Posterior vena cava (tissue), 2 donors: ENCODE measurements at regions not wholly inside any gene's neighbourhood (a gene's known extent, or its start where the extent isn't known, plus 50 kb on each side); places are given as distances from the start of the nearest gene placed in this dataset.
"Not testable (repeated sequence)": the region's sequence is repeated elsewhere in the genome, so short reads cannot be mapped to it uniquely, and the experiment has no call there.

Source experiments
- DNase-seq: peaks from one replicate; pipeline ENCODE4 v3.0.0-alpha.2; 2020; ENCODE audit warnings: low spot score
- intact Hi-C, 2 donors: fragments of 100-400 bp; cut with DNase I; formaldehyde crosslinking; loops; one replicate each; pipeline versions ENCODE4 v1.14.1 to v1.14.2; 2022 to 2023
- donor health status: DM: yes; HTN: yes; CAD: no.
- donor health status: DM: yes; HTN: yes; CAD: no.

GRCh38 chr2:16225071-16225470 is 284.7 kb downstream of the MYCN start:
- intact Hi-C loops, result no loop called here
- no peak for DNase-seq

- intact Hi-C loops, result no loop called here
Measured at GRCh38 chr2:16224298-16225045, 284.1 kb downstream of the MYCN start.

DNA sequence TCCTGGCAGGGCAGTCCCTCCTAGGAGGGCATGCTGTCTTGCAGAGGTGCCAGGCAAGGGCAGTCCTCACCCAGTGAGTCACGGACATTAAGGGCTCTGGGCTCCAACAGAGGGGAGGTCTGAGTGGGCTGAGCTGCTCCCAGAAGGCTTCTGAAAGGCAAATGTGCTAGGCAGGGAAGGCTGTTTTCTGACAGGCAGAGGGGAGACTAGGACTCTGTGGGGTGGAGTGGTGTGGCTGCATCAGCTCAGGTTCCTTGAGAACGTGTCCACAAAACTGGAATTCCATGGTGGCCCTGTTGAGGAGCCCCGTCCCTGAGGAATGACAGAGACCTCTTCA is 283.5 kb downstream of the MYCN start:
- intact Hi-C loops, result no loop called here
- no peak for DNase-seq

More at GRCh38 chr2:16224298-16225045, 284.1 kb downstream of the MYCN start:
- no peak for DNase-seq

DNA sequence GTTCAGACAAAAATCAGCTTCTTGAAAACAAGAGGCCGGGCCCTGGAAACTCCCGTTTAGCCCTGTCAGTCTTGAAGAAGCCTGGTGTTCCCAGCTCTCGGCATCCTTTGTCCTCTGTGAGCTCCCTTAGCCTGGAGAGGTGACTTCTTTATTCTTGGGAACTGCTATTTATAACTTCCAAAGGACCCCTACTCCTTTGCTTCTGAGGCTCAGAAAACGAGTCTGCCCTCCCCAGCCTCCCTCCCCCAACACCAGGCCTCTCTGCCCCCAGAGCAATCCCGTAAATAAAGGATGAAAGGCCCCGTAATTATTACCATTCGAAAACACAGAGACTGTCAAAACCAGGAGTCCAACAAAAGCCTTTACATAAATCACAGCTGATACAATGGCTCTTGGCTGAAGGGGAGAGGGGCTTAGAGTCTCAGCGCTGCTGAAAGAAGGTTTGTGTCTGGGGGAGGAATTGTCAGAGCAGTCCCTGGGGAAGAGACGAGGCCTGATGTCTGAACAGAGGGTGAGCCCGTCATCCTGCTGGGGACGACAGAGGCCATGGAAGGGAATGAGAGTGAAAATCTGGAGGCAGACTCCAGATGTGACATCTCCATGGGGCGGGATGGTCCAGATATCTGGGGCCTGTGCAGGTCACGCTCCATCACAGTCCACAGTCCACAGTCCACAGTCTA is 283.0 kb downstream of the MYCN start:
- DNase-seq, result no peak
- intact Hi-C loops, result no loop called here

DNA sequence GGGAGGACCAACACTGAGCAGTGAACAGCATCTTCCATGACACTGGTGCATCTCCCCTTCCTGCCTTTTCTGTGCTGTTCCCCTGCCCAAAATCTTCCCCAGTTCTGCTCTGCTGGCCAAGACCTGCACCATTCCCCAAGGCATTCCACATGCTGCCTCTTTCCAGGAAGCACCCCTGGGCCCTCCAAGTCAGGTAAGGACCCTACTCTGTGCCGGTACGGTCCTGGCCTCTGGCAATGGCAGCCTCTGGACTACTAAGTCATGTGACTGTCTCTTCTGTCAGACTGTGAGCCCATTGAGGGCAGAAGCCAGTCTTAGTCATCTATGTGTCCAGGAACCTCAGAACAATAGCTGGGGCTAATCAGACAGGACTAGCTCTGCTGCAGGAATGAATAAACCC is 282.0 kb downstream of the MYCN start:
- intact Hi-C loops, result no loop called here
- DNase-seq, result no peak

DNA sequence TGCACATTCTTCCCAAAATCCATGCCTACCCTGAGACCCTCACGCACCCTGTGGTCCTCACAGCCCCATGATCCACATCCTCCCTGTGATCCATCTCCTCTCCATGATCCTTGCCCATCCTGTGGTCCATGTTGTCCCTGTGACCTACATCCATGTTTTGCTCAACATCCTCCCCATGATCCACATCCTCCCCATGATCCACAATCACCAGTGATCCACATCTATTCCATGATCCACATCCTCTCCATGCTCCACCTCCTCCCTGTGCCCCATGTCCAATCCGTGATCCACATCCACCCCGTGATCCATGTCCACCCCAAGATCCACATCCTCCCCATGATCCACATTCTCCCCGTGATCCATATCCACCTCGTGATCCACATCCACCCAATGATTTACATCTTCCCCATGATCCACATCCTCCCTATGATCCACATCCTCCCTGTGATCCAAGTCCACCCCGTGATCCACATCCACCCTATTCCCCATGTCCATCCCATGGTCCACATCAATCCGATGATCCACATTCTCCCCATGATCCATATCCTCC is 281.2 kb downstream of the MYCN start:
- no peak for DNase-seq
- intact Hi-C loops, result no loop called here

GRCh38 chr2:16219292-16219975 is 279.1 kb downstream of the MYCN start:
- no peak for DNase-seq
- intact Hi-C loops, result no loop called here

DNA sequence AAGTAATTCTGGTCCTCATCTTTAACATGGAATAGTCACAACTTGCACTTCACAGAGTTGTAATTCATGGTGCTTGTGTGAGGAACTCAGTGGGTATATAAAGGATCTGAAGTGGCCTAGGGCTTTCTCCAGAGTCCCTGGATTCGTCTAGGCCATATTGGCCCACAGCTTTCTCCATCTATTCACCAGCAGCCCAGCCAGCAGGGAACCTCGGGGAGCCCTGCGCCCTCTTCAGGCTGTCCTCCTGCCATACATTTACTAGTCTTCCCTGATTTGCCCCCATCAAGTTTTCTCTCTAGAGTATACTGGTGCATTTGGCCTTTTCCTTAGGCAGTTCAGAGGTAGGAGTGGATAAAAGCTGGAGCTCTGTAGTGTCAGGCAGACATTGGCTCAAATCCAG is 278.3 kb downstream of the MYCN start:
- intact Hi-C loops, result no loop called here
- no peak for DNase-seq

GRCh38 chr2:16218161-16218560 is 277.8 kb downstream of the MYCN start:
- no peak for DNase-seq
- intact Hi-C loops, result no loop called here

DNA sequence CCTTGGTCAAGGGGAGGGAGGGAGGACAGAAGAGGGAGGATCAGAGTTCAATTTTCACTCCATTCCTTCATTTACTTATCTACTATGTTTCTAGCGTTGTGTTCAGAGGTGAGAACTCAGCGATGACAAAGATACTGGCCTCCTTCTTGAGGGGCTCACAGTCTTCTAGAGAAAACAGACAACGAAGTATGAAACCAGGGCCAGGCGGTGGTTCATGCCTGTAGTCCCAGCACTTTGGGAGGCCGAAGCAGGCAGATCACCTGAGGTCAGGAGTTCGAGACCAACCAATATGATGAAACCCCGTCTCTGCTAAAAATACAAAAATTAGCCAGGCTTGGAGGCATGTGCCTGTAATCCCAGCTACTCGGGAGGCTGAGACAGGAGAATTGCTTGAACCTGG is 277.4 kb downstream of the MYCN start:
- intact Hi-C loops, DNase-seq: not testable (repeated sequence)

DNA sequence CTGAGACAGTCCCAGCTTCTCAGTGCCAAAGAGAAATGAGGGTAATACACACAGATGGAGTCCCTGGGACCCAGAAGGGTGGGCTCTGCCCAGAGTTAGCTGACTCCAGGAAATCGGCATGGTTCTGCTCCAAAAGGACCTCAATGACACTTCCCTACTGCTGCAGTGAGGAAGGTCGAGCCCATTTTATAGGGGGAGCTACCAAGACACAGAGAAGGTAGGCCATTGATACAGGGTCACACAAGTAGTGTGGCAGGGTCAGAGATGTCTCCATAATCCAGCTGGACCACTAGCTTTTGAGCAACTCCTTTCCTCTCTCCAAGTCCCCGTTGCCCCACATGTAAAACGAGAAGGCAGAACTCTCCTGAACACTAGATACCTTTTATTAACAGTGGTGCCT is 276.9 kb downstream of the MYCN start:
- intact Hi-C loops, result no loop called here

GRCh38 chr2:16216558-16216945 is 276.2 kb downstream of the MYCN start:
- intact Hi-C loops, result no loop called here
- no peak for DNase-seq

More for the DNA sequence above, 276.9 kb downstream of the MYCN start:
- DNase-seq, result no peak

- intact Hi-C loops, result no loop called here
- DNase-seq, result no peak
Measured at GRCh38 chr2:16215902-16216557, 275.7 kb downstream of the MYCN start.

DNA sequence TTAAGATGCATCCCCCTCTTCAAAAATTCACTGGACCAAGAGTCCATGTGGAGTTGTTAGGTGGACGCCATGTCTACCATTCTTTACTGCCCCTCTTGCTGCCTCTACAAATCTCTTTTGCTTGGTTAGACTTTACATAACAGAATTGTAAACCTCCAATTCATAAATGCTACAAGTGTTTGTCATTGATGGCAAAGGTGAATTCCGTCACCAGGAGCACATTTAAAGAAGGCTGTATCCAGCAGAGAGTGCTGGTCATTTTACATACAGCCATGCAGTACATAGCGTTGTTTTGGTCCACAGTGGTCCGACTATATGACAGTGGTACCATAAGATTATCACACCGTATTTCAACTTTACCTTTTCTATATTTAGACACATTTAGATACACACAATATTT is 274.5 kb downstream of the MYCN start:
- intact Hi-C loops, result no loop called here
- no peak for DNase-seq

DNA sequence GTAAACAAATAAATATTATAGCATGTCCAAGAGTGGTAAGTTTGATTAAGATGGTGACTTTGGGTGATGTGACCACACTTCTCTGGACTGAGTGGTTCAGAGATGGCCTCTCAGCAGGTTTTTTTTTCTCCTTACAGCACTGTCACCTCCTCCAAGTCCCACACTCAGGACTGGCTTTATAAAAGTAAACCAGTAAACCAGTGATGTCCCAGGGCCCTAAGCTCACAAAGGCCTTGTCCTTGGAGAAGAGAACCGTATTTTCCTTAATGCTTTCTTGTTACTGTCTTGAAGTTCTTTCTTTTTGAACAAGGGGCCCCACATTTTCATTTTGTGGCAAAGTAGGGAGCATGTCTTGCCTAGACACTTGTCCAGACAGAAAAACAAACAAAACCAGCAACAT is 274.0 kb downstream of the MYCN start:
- DNase-seq, result no peak
- intact Hi-C loops, result no loop called here

- intact Hi-C loops, result no loop called here
- no peak for DNase-seq
Measured at GRCh38 chr2:16212321-16212720, 272.0 kb downstream of the MYCN start.

- intact Hi-C loops, result no loop called here
Measured at GRCh38 chr2:16211341-16211740, 271.0 kb downstream of the MYCN start.

DNA sequence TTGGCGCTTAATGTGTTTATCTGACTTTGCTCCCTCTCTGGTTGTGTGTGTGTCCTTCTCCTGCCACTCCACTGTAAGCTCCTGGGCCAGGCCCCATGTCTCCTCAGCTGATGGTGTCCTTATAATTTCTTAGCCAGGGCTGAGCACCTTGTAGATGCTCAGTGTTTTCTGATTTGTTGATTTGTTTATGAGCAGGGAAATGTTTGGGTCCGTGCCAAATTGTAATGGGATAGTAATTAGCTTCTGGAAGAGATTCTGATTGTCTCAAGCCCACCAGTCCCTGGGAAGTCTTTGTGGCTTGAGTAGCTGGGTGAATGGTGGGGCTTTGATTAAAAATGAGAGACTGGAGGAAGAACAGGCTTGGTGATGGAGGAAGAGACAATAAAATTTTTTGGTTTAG is 270.5 kb downstream of the MYCN start:
- no peak for DNase-seq
- intact Hi-C loops, result no loop called here

More at GRCh38 chr2:16211341-16211740, 271.0 kb downstream of the MYCN start:
- no peak for DNase-seq

DNA sequence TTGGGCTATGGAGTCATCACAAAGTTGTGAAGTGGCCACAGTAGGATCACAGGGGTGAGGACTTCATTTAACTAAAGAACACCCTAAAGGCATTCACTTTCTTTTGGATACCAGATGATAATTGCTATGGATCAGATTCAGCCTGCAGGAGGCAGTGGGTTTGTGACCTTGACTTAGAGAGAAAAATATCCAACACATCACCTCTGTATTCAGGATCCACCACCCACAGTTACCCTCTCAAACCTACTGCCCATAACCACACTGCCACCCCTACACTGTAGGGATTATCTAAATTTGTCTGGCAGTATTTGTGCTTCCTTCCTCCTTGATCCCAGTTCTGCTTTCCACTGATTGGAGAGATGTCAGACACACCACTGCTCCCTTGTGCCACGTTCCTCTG is 269.4 kb downstream of the MYCN start:
- no peak for DNase-seq
- intact Hi-C loops, result loop anchor here in 1 of 2 donors (2.0 to 10.0 kb wide), 2 partner anchors 43 to 225 kb away; no protein-coding TSS in a partner anchor

DNA sequence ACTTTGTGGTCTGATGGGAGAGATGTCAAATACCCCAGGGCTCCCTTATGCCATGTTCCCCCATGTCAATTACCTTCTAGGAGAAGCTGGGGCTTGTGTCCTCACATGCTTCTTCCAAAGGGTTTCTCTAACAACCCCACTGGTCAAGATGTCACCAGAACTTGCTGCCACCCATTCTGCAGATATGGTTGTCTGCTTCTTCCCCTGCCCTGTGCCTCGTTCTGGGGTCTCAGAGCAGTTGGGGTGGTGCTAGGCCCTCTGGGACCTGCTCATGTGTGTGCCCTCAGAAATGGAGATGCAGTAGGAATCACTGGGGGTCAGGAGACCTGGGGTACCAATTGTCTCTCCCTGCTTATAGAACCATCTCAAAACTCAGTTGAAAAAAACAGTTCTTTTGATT is 268.6 kb downstream of the MYCN start:
- intact Hi-C loops, result loop anchor here in 1 of 2 donors (2.0 to 10.0 kb wide), 2 partner anchors 44 to 224 kb away; no protein-coding TSS in a partner anchor
- DNase-seq, result no peak
